Astrocyte (in vitro differentiated cells and primary cell): ENCODE measurements at regions not wholly inside any gene's neighbourhood (a gene's known extent, or its start where the extent isn't known, plus 50 kb on each side); places are given as distances from the start of the nearest gene placed in this dataset.

ENCODE experiments used
- EZH2 ChIP-seq: IDR thresholded peaks from 2 replicates; pipeline ENCODE4 v1.6.1; 2012; ENCODE audit warnings: mild to moderate bottlenecking, low read length, inconsistent platforms; ENCODE audit not compliant: insufficient read depth
- TF ChIP-seq, protein P1 (sequence below): IDR thresholded peaks from 2 replicates; pipeline ENCODE4 v1.5.1; 2011; ENCODE audit warnings: low read depth, mild to moderate bottlenecking, inconsistent platforms, low read length, moderate library complexity; ENCODE audit not compliant: insufficient read depth

- TF ChIP-seq, protein P1, sequence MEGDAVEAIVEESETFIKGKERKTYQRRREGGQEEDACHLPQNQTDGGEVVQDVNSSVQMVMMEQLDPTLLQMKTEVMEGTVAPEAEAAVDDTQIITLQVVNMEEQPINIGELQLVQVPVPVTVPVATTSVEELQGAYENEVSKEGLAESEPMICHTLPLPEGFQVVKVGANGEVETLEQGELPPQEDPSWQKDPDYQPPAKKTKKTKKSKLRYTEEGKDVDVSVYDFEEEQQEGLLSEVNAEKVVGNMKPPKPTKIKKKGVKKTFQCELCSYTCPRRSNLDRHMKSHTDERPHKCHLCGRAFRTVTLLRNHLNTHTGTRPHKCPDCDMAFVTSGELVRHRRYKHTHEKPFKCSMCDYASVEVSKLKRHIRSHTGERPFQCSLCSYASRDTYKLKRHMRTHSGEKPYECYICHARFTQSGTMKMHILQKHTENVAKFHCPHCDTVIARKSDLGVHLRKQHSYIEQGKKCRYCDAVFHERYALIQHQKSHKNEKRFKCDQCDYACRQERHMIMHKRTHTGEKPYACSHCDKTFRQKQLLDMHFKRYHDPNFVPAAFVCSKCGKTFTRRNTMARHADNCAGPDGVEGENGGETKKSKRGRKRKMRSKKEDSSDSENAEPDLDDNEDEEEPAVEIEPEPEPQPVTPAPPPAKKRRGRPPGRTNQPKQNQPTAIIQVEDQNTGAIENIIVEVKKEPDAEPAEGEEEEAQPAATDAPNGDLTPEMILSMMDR: no peak
- no peak for TF ChIP-seq EZH2
These were observed 227.6 kb downstream of the UTP18 start for GRCh38 chr17:51487947-51488346.
